CD4-positive, alpha-beta memory T cell (primary cell): ENCODE measurements at regions not wholly inside any gene's neighbourhood (a gene's known extent, or its start where the extent isn't known, plus 50 kb on each side); places are given as distances from the start of the nearest gene placed in this dataset.

Source experiments
- CTCF ChIA-PET: fragments of 350-600 bp; sonication (Branson Sonifier 250); formaldehyde crosslinking; loops from one replicate; lab custom pipeline; 2021; ENCODE audit warnings: inconsistent platforms; ENCODE audit not compliant: partially characterized antibody; lab: Charles Lee
- POLR2A ChIA-PET: fragments of 350-600 bp; sonication (Branson Sonifier 250); formaldehyde crosslinking; loops from one replicate; lab custom pipeline; 2021; ENCODE audit not compliant: partially characterized antibody; lab: Charles Lee
- DNase-seq, 5 donors: peaks; one replicate each; pipeline versions ENCODE4 v3.0.0 to v3.0.0-alpha.2; 2020 to 2022; ENCODE audit warnings: mixed read lengths in 1 of 5
- H3K27ac ChIP-seq: one replicate; pipeline ENCODE4 v1.7.0; 2013; ENCODE audit warnings: low read depth, low read length
- H3K27me3 ChIP-seq: 2 replicates; pipeline ENCODE4 v1.7.0; 2013; ENCODE audit warnings: mild to moderate bottlenecking, low read length, moderate library complexity; ENCODE audit not compliant: insufficient read depth
- H3K36me3 ChIP-seq: 2 replicates; pipeline ENCODE4 v1.7.0; 2013; ENCODE audit warnings: mild to moderate bottlenecking, low read length, moderate library complexity; ENCODE audit not compliant: insufficient read depth
- H3K4me1 ChIP-seq: 2 replicates; pipeline ENCODE4 v1.7.0; 2013; ENCODE audit warnings: mild to moderate bottlenecking, low read length, moderate library complexity; ENCODE audit not compliant: insufficient read depth
- H3K4me3 ChIP-seq, 2 donors: one replicate each; pipeline ENCODE4 v1.7.0; 2013; ENCODE audit warnings: low read length in 2 of 2, mild to moderate bottlenecking in 1 of 2
- H3K9me3 ChIP-seq, 2 donors: one replicate each; pipeline ENCODE4 v1.7.0; 2013; ENCODE audit warnings: low read length in 2 of 2, control low read depth in 1 of 2; ENCODE audit not compliant: control insufficient read depth in 1 of 2
- H3K27ac Mint-ChIP-seq, 7 donors: one replicate each; pipeline ENCODE4 v1.8.0; 2020 to 2021; ENCODE audit warnings: mixed read lengths in 7 of 7, mild to moderate bottlenecking in 6 of 7, inconsistent platforms in 3 of 7, moderate library complexity in 3 of 7
- H3K27me3 Mint-ChIP-seq, 2 donors: one replicate each; pipeline ENCODE4 v1.8.0; 2020 to 2021; ENCODE audit warnings: mixed read lengths in 2 of 2
- H3K36me3 Mint-ChIP-seq, 2 donors: one replicate each; pipeline ENCODE4 v1.8.0; 2020 to 2021; ENCODE audit warnings: mixed read lengths in 2 of 2, inconsistent platforms in 1 of 2, mild to moderate bottlenecking in 1 of 2
- H3K4me1 Mint-ChIP-seq, 4 donors: one replicate each; pipeline ENCODE4 v1.8.0; 2020 to 2021; ENCODE audit warnings: mixed read lengths in 4 of 4, mild to moderate bottlenecking in 1 of 4
- H3K4me3 Mint-ChIP-seq, 8 donors: one replicate each; pipeline ENCODE4 v1.8.0; 2020 to 2021; ENCODE audit warnings: mixed read lengths in 8 of 8, mild to moderate bottlenecking in 7 of 8, moderate library complexity in 6 of 8, inconsistent platforms in 3 of 8
- H3K9me3 Mint-ChIP-seq, 8 donors: one replicate each; pipeline ENCODE4 v1.8.0; 2020 to 2021; ENCODE audit warnings: mixed read lengths in 8 of 8, mild to moderate bottlenecking in 5 of 8, inconsistent platforms in 3 of 8, moderate library complexity in 1 of 8
- intact Hi-C: fragments of 100-400 bp; cut with micrococcal nuclease; formaldehyde crosslinking; loops from one replicate; pipeline ENCODE4 v1.15.1; 2023

- no peaks in the 10 kb centered on the region for H3K36me3 ChIP-seq
- H3K4me1 ChIP-seq: no peaks in the 10 kb centered on the region
- no peak for DNase-seq
- no peaks in the 10 kb centered on the region for H3K9me3 ChIP-seq
- Mint-ChIP-seq H3K27me3 (no peaks in the 10 kb centered on the region), H3K9me3 (peaks cover 0 to 5% (median 2%) of the 10 kb centered on the region in 8 donors), H3K4me3 (no peak overlapping the region), H3K27ac (no peak overlapping the region), H3K4me1 (no peaks in the 10 kb centered on the region), H3K36me3 (no peaks in the 10 kb centered on the region)
- POLR2A ChIA-PET: no interaction called here
- H3K4me3 ChIP-seq: no peak overlapping the region
- intact Hi-C loops: no loop called here
- CTCF ChIA-PET: no interaction called here
- no peak overlapping the region for H3K27ac ChIP-seq
- no peaks in the 10 kb centered on the region for H3K27me3 ChIP-seq
Measured at GRCh38 chr6:81485395-81485794, 267.1 kb downstream of the TENT5A start.

GRCh38 chr6:81484251-81484650 lies 268.2 kb downstream of the TENT5A start:
- H3K27ac Mint-ChIP-seq: no peak overlapping the region
- CTCF ChIA-PET: no interaction called here
- H3K27ac ChIP-seq: no peak overlapping the region
- no peaks in the 10 kb centered on the region for H3K4me1 ChIP-seq
- no peaks in the 10 kb centered on the region for H3K36me3 Mint-ChIP-seq
- H3K27me3 ChIP-seq: no peaks in the 10 kb centered on the region
- intact Hi-C loops: no loop called here
- H3K4me1 Mint-ChIP-seq: no peaks in the 10 kb centered on the region
- no peaks in the 10 kb centered on the region for H3K27me3 Mint-ChIP-seq
- H3K9me3 Mint-ChIP-seq: peaks cover 0 to 3% (median under 1%) of the 10 kb centered on the region in 8 donors
- no peaks in the 10 kb centered on the region for H3K36me3 ChIP-seq
- no peak for DNase-seq
- H3K9me3 ChIP-seq: no peaks in the 10 kb centered on the region
- no peak overlapping the region for H3K4me3 Mint-ChIP-seq
- H3K4me3 ChIP-seq: no peak overlapping the region
- POLR2A ChIA-PET: no interaction called here

- H3K4me1 ChIP-seq: no peaks in the 10 kb centered on the region
- DNase-seq: no peak
- no peaks in the 10 kb centered on the region for H3K9me3 ChIP-seq
- intact Hi-C loops: no loop called here
- H3K27ac Mint-ChIP-seq: no peak overlapping the region
- peaks cover 0 to 6% (median 3%) of the 10 kb centered on the region in 8 donors for H3K9me3 Mint-ChIP-seq
- H3K36me3 ChIP-seq: no peaks in the 10 kb centered on the region
- H3K27ac ChIP-seq: no peak overlapping the region
- no peaks in the 10 kb centered on the region for H3K36me3 Mint-ChIP-seq
- H3K4me1 Mint-ChIP-seq: no peaks in the 10 kb centered on the region
- POLR2A ChIA-PET: no interaction called here
- no peak overlapping the region for H3K4me3 Mint-ChIP-seq
- no peaks in the 10 kb centered on the region for H3K27me3 Mint-ChIP-seq
- H3K4me3 ChIP-seq: no peak overlapping the region
- no peaks in the 10 kb centered on the region for H3K27me3 ChIP-seq
- CTCF ChIA-PET: no interaction called here
Measured at GRCh38 chr6:81480139-81480538, 272.3 kb downstream of the TENT5A start.

- Mint-ChIP-seq H3K27me3 (no peaks in the 10 kb centered on the region), H3K4me3 (no peak overlapping the region), H3K36me3 (no peaks in the 10 kb centered on the region), H3K4me1 (no peaks in the 10 kb centered on the region), H3K9me3 (peaks cover 0 to 9% (median 4%) of the 10 kb centered on the region in 8 donors), H3K27ac (no peak overlapping the region)
- H3K27me3 ChIP-seq: no peaks in the 10 kb centered on the region
- intact Hi-C loops: no loop called here
- DNase-seq: no peak
- H3K4me3 ChIP-seq: no peak overlapping the region
- POLR2A ChIA-PET: no interaction called here
- CTCF ChIA-PET: no interaction called here
- H3K9me3 ChIP-seq: no peaks in the 10 kb centered on the region
- no peaks in the 10 kb centered on the region for H3K4me1 ChIP-seq
- H3K36me3 ChIP-seq: no peaks in the 10 kb centered on the region
- no peak overlapping the region for H3K27ac ChIP-seq
Measured at GRCh38 chr6:81476881-81477280, 275.6 kb downstream of the TENT5A start.

GRCh38 chr6:81475646-81476045 lies 276.8 kb downstream of the TENT5A start:
- Mint-ChIP-seq H3K4me3 (no peak overlapping the region), H3K9me3 (peaks cover 0 to 9% (median 4%) of the 10 kb centered on the region in 8 donors), H3K36me3 (no peaks in the 10 kb centered on the region), H3K27me3 (no peaks in the 10 kb centered on the region), H3K27ac (no peak overlapping the region), H3K4me1 (no peaks in the 10 kb centered on the region)
- H3K27ac ChIP-seq: no peak overlapping the region
- CTCF ChIA-PET: no interaction called here
- no peaks in the 10 kb centered on the region for H3K9me3 ChIP-seq
- POLR2A ChIA-PET: no interaction called here
- no peak for DNase-seq
- H3K4me1 ChIP-seq: no peaks in the 10 kb centered on the region
- intact Hi-C loops: no loop called here
- no peaks in the 10 kb centered on the region for H3K27me3 ChIP-seq
- no peak overlapping the region for H3K4me3 ChIP-seq
- H3K36me3 ChIP-seq: no peaks in the 10 kb centered on the region

- H3K9me3 Mint-ChIP-seq: peaks cover 0 to 6% (median 0%) of the 10 kb centered on the region in 8 donors
- ChIA-PET POLR2A (no interaction called here), CTCF (no interaction called here)
- intact Hi-C loops: no loop called here
- Histone ChIP-seq H3K27me3 (no peaks in the 10 kb centered on the region), H3K4me1 (no peaks in the 10 kb centered on the region), H3K27ac (no peak overlapping the region), H3K36me3 (no peaks in the 10 kb centered on the region), H3K4me3 (no peak overlapping the region), H3K9me3 (no peaks in the 10 kb centered on the region)
- H3K27me3 Mint-ChIP-seq: no peaks in the 10 kb centered on the region
- DNase-seq: no peak
- H3K4me1 Mint-ChIP-seq: no peaks in the 10 kb centered on the region
- no peak overlapping the region for H3K4me3 Mint-ChIP-seq
- no peaks in the 10 kb centered on the region for H3K36me3 Mint-ChIP-seq
- no peak overlapping the region for H3K27ac Mint-ChIP-seq
Measured at GRCh38 chr6:81465859-81466258, 286.6 kb downstream of the TENT5A start.

- Mint-ChIP-seq H3K4me1 (no peaks in the 10 kb centered on the region), H3K27me3 (no peaks in the 10 kb centered on the region), H3K4me3 (no peak overlapping the region), H3K9me3 (peaks cover 0 to 4% (median 0%) of the 10 kb centered on the region in 8 donors), H3K27ac (no peak overlapping the region), H3K36me3 (no peaks in the 10 kb centered on the region)
- Histone ChIP-seq H3K4me1 (no peaks in the 10 kb centered on the region), H3K36me3 (no peaks in the 10 kb centered on the region), H3K27ac (no peak overlapping the region), H3K27me3 (no peaks in the 10 kb centered on the region), H3K4me3 (no peak overlapping the region), H3K9me3 (no peaks in the 10 kb centered on the region)
- POLR2A ChIA-PET: no interaction called here
- intact Hi-C loops: no loop called here
- DNase-seq: no peak
- CTCF ChIA-PET: no interaction called here
Measured at GRCh38 chr6:81456416-81456815, 296.1 kb downstream of the TENT5A start.

- no peaks in the 10 kb centered on the region for H3K27me3 Mint-ChIP-seq
- ChIA-PET CTCF (no interaction called here), POLR2A (no interaction called here)
- H3K9me3 Mint-ChIP-seq: peaks cover 0 to 4% (median 0%) of the 10 kb centered on the region in 8 donors
- Histone ChIP-seq H3K27ac (no peak overlapping the region), H3K9me3 (no peaks in the 10 kb centered on the region), H3K36me3 (no peaks in the 10 kb centered on the region), H3K4me3 (no peak overlapping the region), H3K27me3 (no peaks in the 10 kb centered on the region), H3K4me1 (no peaks in the 10 kb centered on the region)
- H3K27ac Mint-ChIP-seq: no peak overlapping the region
- DNase-seq: no peak
- H3K4me3 Mint-ChIP-seq: no peak overlapping the region
- H3K36me3 Mint-ChIP-seq: no peaks in the 10 kb centered on the region
- H3K4me1 Mint-ChIP-seq: no peaks in the 10 kb centered on the region
- intact Hi-C loops: no loop called here
Measured at GRCh38 chr6:81455641-81456040, 296.8 kb downstream of the TENT5A start.
